ENCODE measurements at regions not wholly inside any gene's neighbourhood (a gene's known extent, or its start where the extent isn't known, plus 50 kb on each side); places are given as distances from the start of the nearest gene placed in this dataset.

GRCh38 chr5:143481697-143482531, 78.4 kb upstream of the NR3C1 start (continued):
- TF ChIP-seq GPBP1L1 (CRISPR knock-in tag; IDR thresholded peaks at IDR 0.05) (no peak), KAT2B (IDR thresholded peaks at IDR 0.05; ENCODE audit: borderline replicate concordance, low read depth, low read length) (no peak), KDM6A (CRISPR knock-in tag; IDR thresholded peaks at IDR 0.05; ENCODE audit: low read depth) (peak; percentile 82), ZNF20 (CRISPR knock-in tag; IDR thresholded peaks at IDR 0.05) (no peak), ZBTB21 (CRISPR knock-in tag; IDR thresholded peaks at IDR 0.05) (no peak), SOX6 (IDR thresholded peaks at IDR 0.05) (no peak), SOX6 (CRISPR knock-in tag; IDR thresholded peaks at IDR 0.05) (peak; percentile 81), TFDP2 (CRISPR knock-in tag; IDR thresholded peaks at IDR 0.05) (no peak), ASH2L (IDR thresholded peaks at IDR 0.05; ENCODE audit: insufficient read length, low read depth, low read length) (peak; percentile 45), MYNN (CRISPR knock-in tag; IDR thresholded peaks at IDR 0.05; ENCODE audit: low read depth) (no peak), ZNF446 (CRISPR knock-in tag; IDR thresholded peaks at IDR 0.05) (no peak), AGO2 (optimal IDR thresholded peaks at IDR 0.05; ENCODE audit: low read depth, low read length) (no peak), ZNF652 (CRISPR knock-in tag; IDR thresholded peaks at IDR 0.05; ENCODE audit: borderline replicate concordance, low read depth) (no peak), GATAD1 (CRISPR knock-in tag; IDR thresholded peaks at IDR 0.05) (no peak), ZNF776 (CRISPR knock-in tag; IDR thresholded peaks at IDR 0.05) (no peak), HOXA9 (CRISPR knock-in tag; IDR thresholded peaks at IDR 0.05; ENCODE audit: borderline replicate concordance) (no peak)
- TF ChIP-seq, protein P1, sequence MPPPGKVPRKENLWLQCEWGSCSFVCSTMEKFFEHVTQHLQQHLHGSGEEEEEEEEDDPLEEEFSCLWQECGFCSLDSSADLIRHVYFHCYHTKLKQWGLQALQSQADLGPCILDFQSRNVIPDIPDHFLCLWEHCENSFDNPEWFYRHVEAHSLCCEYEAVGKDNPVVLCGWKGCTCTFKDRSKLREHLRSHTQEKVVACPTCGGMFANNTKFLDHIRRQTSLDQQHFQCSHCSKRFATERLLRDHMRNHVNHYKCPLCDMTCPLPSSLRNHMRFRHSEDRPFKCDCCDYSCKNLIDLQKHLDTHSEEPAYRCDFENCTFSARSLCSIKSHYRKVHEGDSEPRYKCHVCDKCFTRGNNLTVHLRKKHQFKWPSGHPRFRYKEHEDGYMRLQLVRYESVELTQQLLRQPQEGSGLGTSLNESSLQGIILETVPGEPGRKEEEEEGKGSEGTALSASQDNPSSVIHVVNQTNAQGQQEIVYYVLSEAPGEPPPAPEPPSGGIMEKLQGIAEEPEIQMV (CRISPR knock-in tag; IDR thresholded peaks at IDR 0.05; ENCODE audit: low read depth) = no peak
- TF ChIP-seq, protein P2, sequence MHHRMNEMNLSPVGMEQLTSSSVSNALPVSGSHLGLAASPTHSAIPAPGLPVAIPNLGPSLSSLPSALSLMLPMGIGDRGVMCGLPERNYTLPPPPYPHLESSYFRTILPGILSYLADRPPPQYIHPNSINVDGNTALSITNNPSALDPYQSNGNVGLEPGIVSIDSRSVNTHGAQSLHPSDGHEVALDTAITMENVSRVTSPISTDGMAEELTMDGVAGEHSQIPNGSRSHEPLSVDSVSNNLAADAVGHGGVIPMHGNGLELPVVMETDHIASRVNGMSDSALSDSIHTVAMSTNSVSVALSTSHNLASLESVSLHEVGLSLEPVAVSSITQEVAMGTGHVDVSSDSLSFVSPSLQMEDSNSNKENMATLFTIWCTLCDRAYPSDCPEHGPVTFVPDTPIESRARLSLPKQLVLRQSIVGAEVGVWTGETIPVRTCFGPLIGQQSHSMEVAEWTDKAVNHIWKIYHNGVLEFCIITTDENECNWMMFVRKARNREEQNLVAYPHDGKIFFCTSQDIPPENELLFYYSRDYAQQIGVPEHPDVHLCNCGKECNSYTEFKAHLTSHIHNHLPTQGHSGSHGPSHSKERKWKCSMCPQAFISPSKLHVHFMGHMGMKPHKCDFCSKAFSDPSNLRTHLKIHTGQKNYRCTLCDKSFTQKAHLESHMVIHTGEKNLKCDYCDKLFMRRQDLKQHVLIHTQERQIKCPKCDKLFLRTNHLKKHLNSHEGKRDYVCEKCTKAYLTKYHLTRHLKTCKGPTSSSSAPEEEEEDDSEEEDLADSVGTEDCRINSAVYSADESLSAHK (CRISPR knock-in tag; IDR thresholded peaks at IDR 0.05; ENCODE audit: borderline replicate concordance) = no peak
- TF ChIP-seq, protein P3, sequence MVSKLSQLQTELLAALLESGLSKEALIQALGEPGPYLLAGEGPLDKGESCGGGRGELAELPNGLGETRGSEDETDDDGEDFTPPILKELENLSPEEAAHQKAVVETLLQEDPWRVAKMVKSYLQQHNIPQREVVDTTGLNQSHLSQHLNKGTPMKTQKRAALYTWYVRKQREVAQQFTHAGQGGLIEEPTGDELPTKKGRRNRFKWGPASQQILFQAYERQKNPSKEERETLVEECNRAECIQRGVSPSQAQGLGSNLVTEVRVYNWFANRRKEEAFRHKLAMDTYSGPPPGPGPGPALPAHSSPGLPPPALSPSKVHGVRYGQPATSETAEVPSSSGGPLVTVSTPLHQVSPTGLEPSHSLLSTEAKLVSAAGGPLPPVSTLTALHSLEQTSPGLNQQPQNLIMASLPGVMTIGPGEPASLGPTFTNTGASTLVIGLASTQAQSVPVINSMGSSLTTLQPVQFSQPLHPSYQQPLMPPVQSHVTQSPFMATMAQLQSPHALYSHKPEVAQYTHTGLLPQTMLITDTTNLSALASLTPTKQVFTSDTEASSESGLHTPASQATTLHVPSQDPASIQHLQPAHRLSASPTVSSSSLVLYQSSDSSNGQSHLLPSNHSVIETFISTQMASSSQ (IDR thresholded peaks at IDR 0.05; ENCODE audit: low read depth) = no peak
- TF ChIP-seq, protein P3 (CRISPR knock-in tag; IDR thresholded peaks at IDR 0.05; ENCODE audit: borderline replicate concordance) = no peak

Data from HepG2 (cell line).